Astrocyte (in vitro differentiated cells and primary cell): ENCODE measurements at regions not wholly inside any gene's neighbourhood (a gene's known extent, or its start where the extent isn't known, plus 50 kb on each side); places are given as distances from the start of the nearest gene placed in this dataset.
"Not testable (repeated sequence)": the region's sequence is repeated elsewhere in the genome, so short reads cannot be mapped to it uniquely, and the experiment has no call there.

ENCODE experiments used
- DNase-seq: peaks from one replicate; pipeline ENCODE4 v3.0.0-alpha.2; 2010; ENCODE audit warnings: low read depth
- FAIRE-seq: peaks from 2 replicates; lab custom pipeline; 2011; peaks lifted over from hg19 to GRCh38; lab: Jason Lieb, UNC
- H2AFZ ChIP-seq: 2 replicates; pipeline ENCODE4 v1.6.0; 2012; ENCODE audit warnings: low read depth, low read length, inconsistent platforms
- H3K27ac ChIP-seq: 2 replicates; pipeline ENCODE4 v1.5.1; 2011; ENCODE audit warnings: low read depth, low read length, inconsistent platforms
- H3K27me3 ChIP-seq: 2 replicates; pipeline ENCODE4 v1.6.0; 2011; ENCODE audit warnings: low read length, inconsistent platforms; ENCODE audit not compliant: insufficient read depth
- H3K36me3 ChIP-seq: 2 replicates; pipeline ENCODE4 v1.5.1; 2011; ENCODE audit warnings: low read length, inconsistent platforms; ENCODE audit not compliant: insufficient read depth
- H3K4me1 ChIP-seq: 2 replicates; pipeline ENCODE4 v1.5.1; 2011; ENCODE audit warnings: low read length, inconsistent platforms; ENCODE audit not compliant: insufficient read depth
- H3K4me2 ChIP-seq: 2 replicates; pipeline ENCODE4 v1.6.0; 2012; ENCODE audit warnings: low read length, inconsistent platforms
- H3K4me3 ChIP-seq: 2 replicates; pipeline ENCODE4 v1.5.1; 2011; ENCODE audit warnings: low read depth, mild to moderate bottlenecking, low read length, inconsistent platforms; ENCODE audit not compliant: insufficient read depth
- H3K79me2 ChIP-seq: 2 replicates; pipeline ENCODE4 v1.6.0; 2012; ENCODE audit warnings: mild to moderate bottlenecking, low read length, inconsistent platforms; ENCODE audit not compliant: insufficient read depth
- H3K9ac ChIP-seq: 2 replicates; pipeline ENCODE4 v1.6.0; 2012; ENCODE audit warnings: mild to moderate bottlenecking, low read length, inconsistent platforms
- H3K9me3 ChIP-seq: 2 replicates; pipeline ENCODE4 v1.5.1; 2012; ENCODE audit warnings: low read depth, mild to moderate bottlenecking, low read length, inconsistent platforms; ENCODE audit not compliant: insufficient read depth
- H4K20me1 ChIP-seq: 2 replicates; pipeline ENCODE4 v1.6.0; 2012; ENCODE audit warnings: low read length, inconsistent platforms; ENCODE audit not compliant: insufficient read depth
- H3K27ac Mint-ChIP-seq: one replicate; pipeline ENCODE4 v1.8.0; 2021; ENCODE audit warnings: mild to moderate bottlenecking, mixed read lengths; ENCODE audit not compliant: unreplicated experiment
- H3K27me3 Mint-ChIP-seq: one replicate; pipeline ENCODE4 v1.8.0; 2021; ENCODE audit warnings: low read depth, mixed read lengths; ENCODE audit not compliant: unreplicated experiment
- H3K36me3 Mint-ChIP-seq: one replicate; pipeline ENCODE4 v1.8.0; 2021; ENCODE audit warnings: low read depth, mixed read lengths; ENCODE audit not compliant: unreplicated experiment
- H3K4me1 Mint-ChIP-seq: one replicate; pipeline ENCODE4 v1.8.0; 2021; ENCODE audit warnings: low read depth, mixed read lengths; ENCODE audit not compliant: unreplicated experiment
- H3K4me3 Mint-ChIP-seq: one replicate; pipeline ENCODE4 v1.8.0; 2021; ENCODE audit warnings: mild to moderate bottlenecking, moderate library complexity, mixed read lengths; ENCODE audit not compliant: unreplicated experiment
- H3K9me3 Mint-ChIP-seq: one replicate; pipeline ENCODE4 v1.8.0; 2021; ENCODE audit warnings: mild to moderate bottlenecking, mixed read lengths; ENCODE audit not compliant: unreplicated experiment
- CTCF ChIP-seq: IDR thresholded peaks from 2 replicates; pipeline ENCODE4 v1.5.1; 2011; ENCODE audit warnings: low read depth, mild to moderate bottlenecking, inconsistent platforms, low read length, moderate library complexity; ENCODE audit not compliant: insufficient read depth
- EZH2 ChIP-seq: IDR thresholded peaks from 2 replicates; pipeline ENCODE4 v1.6.1; 2012; ENCODE audit warnings: mild to moderate bottlenecking, low read length, inconsistent platforms; ENCODE audit not compliant: insufficient read depth

- not testable (repeated sequence) for H3K9me3 ChIP-seq, H3K4me1 Mint-ChIP-seq, H3K36me3 Mint-ChIP-seq, DNase-seq, H3K4me2 ChIP-seq, H3K4me3 Mint-ChIP-seq, H3K9ac ChIP-seq, H3K9me3 Mint-ChIP-seq, H3K27me3 ChIP-seq, H3K27me3 Mint-ChIP-seq, H4K20me1 ChIP-seq, FAIRE-seq, H3K79me2 ChIP-seq, H3K27ac ChIP-seq, H3K4me3 ChIP-seq, H3K4me1 ChIP-seq, H2AFZ ChIP-seq, H3K27ac Mint-ChIP-seq, H3K36me3 ChIP-seq
Observed at GRCh38 chrY:7371953-7372352, 460.4 kb upstream of the AMELY start.

DNA sequence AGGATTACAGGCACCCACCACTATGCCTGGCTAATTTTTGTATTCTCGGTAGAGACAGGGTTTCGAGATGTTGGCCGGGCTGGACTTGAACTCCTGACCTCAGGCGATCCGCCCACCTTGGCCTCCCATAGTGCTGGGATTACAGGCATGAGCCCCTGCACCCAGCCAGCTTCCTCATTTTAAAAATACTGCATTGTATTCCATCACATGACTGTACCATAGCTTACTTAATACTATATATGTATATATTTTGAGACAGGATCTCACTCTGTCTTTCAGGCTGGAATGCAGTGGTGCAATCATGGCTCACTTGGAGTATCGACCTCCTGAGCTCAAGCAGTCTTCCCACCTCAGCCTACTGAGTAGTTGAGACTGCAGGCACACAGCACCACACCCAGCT lies 459.5 kb upstream of the AMELY start:
- not testable (repeated sequence) for H3K79me2 ChIP-seq, H3K27ac Mint-ChIP-seq, H2AFZ ChIP-seq, H3K4me1 Mint-ChIP-seq, H3K4me3 ChIP-seq, H3K9me3 Mint-ChIP-seq, DNase-seq, H3K27ac ChIP-seq, H3K4me2 ChIP-seq, H3K27me3 ChIP-seq, H3K9ac ChIP-seq, H3K36me3 Mint-ChIP-seq, FAIRE-seq, H3K4me3 Mint-ChIP-seq, H3K27me3 Mint-ChIP-seq, H4K20me1 ChIP-seq, H3K4me1 ChIP-seq, H3K36me3 ChIP-seq, H3K9me3 ChIP-seq

GRCh38 chrY:7359520-7359919 lies 448.0 kb upstream of the AMELY start:
- Histone ChIP-seq H3K27ac (no peak overlapping the region), H2AFZ (no peak overlapping the region), H3K27me3 (no peaks in the 10 kb centered on the region), H3K36me3 (peaks cover 11% of the 10 kb centered on the region), H3K9ac (no peak overlapping the region), H3K4me2 (no peak overlapping the region), H3K4me3 (no peak overlapping the region), H3K4me1 (no peaks in the 10 kb centered on the region), H4K20me1 (no peaks in the 10 kb centered on the region), H3K79me2 (no peaks in the 10 kb centered on the region), H3K9me3 (no peaks in the 10 kb centered on the region)
- Mint-ChIP-seq H3K36me3 (peaks cover 8% of the 10 kb centered on the region), H3K27me3 (no peaks in the 10 kb centered on the region), H3K27ac (no peak overlapping the region), H3K9me3 (no peaks in the 10 kb centered on the region), H3K4me1 (no peaks in the 10 kb centered on the region), H3K4me3 (no peak overlapping the region)
- DNase-seq (no peak), FAIRE-seq (no peak)
- TF ChIP-seq CTCF (no peak), EZH2 (no peak)
